D721Med (cell line): ENCODE measurements at regions not wholly inside any gene's neighbourhood (a gene's known extent, or its start where the extent isn't known, plus 50 kb on each side); places are given as distances from the start of the nearest gene placed in this dataset.

Source experiments
- DNase-seq: peaks from one replicate; pipeline ENCODE4 v3.0.0; 2011; ENCODE audit warnings: low spot score; ENCODE audit not compliant: insufficient read length
- FAIRE-seq: peaks from 2 replicates; lab custom pipeline; 2011; peaks lifted over from hg19 to GRCh38; lab: Jason Lieb, UNC
- TF ChIP-seq, protein P1 (sequence below): IDR thresholded peaks from 2 replicates; pipeline ENCODE4 v1.5.1; 2012; ENCODE audit warnings: mild to moderate bottlenecking, control low read depth; ENCODE audit not compliant: insufficient read depth; ENCODE audit errors: missing control alignments

DNA sequence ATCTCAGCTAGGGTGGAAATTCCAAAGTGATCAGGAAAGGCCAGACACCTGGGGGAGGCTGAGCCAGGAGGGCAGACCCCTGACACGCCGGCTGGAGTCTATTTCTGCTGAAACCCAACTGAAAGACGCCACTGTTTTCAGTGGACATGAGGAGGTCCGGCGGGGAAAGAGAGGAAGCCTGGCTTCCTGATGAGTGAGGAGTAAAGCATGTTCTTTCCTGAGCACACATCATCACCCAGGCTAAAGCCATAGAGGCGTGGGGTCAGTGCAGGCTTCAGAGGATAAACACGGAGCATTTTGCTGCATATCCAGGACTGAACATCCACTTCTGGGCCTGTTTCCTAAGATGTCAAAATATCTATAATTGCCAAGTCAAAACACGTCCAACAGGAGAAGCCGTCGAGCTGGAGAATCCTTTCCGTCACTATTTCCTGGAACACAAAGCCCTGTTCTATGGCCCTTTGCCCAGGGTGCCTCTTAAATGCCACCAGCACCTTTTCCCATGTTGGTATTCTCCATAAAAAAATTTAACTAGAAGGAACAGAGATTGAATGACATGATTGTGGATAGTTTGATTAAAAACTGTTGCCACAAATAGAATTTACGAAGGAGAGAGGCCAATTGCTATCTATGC lies 597.9 kb upstream of the ADAMTS16 start:
- DNase-seq = no peak
- no peak for FAIRE-seq
- TF ChIP-seq, protein P1, sequence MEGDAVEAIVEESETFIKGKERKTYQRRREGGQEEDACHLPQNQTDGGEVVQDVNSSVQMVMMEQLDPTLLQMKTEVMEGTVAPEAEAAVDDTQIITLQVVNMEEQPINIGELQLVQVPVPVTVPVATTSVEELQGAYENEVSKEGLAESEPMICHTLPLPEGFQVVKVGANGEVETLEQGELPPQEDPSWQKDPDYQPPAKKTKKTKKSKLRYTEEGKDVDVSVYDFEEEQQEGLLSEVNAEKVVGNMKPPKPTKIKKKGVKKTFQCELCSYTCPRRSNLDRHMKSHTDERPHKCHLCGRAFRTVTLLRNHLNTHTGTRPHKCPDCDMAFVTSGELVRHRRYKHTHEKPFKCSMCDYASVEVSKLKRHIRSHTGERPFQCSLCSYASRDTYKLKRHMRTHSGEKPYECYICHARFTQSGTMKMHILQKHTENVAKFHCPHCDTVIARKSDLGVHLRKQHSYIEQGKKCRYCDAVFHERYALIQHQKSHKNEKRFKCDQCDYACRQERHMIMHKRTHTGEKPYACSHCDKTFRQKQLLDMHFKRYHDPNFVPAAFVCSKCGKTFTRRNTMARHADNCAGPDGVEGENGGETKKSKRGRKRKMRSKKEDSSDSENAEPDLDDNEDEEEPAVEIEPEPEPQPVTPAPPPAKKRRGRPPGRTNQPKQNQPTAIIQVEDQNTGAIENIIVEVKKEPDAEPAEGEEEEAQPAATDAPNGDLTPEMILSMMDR = no peak

DNA sequence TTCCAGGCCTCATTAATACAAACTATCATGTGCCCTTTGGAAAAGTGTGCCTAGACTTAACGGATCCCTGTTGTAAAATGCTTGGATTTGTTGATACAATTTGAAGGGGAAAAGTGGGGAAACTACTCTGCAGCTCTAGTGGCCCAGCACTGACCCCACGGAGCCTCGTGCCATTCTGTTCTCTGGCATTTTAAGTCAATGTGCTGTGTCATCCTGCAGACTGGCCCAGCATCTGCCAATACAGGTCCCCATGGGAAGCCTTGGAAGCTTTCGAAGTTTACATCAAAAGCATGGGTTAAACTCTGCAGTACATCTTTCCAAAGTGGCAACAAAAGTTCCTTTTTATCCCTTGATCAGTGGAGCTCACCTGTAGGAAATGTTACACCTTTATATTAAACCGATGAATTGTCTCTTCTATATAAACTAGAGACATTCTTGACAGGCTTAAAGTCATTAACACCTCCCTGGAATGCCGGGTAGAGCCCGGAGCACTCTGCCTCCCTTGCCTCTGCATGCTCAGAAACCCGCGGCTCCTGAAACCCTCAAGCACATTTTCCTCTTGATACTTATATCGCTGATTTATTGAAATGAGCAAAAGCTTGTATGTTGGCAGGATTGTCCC lies 596.0 kb upstream of the ADAMTS16 start:
- FAIRE-seq (no peak), DNase-seq (no peak)
- TF ChIP-seq, protein P1 = no peak

DNA sequence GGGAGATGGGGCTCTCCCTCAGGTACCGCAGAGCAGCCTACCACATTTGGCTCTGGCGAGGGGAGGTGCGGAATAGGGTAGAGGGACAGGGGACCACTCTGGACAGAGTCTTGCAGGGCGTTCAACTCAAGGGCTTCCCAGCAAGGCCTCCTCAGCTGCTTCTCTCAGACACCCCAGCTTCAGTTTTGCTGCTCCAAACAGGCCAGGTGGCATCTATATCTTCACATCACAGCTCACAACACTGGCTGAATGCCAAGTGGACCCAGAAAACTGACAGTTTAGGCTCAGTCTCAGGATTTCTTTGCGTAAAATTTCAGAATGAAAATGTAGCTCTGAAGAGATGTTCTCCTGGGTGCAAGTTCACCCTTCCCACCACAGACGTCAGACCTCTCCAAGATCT lies 592.6 kb upstream of the ADAMTS16 start:
- FAIRE-seq (no peak), DNase-seq (no peak)
- TF ChIP-seq, protein P1 = no peak

DNA sequence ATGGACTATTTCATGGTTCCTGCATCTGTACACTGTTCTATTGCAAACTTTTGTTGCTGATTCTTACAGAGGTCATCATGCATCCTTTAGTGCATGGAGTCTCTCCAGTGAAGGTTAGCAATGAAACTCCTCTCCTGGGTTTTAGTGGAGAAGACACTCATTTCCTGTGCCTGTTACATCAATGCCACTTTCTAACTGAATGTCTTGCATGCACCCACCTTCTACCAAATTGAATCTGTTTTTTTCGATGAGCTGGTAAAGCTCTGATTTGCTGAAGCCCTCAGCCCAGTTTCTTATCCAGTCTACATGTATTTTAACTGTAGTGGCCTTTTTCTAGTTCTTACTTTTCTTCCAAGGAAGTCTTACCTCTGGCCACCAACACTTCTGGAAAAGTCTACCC lies 591.8 kb upstream of the ADAMTS16 start:
- TF ChIP-seq, protein P1 = no peak
- DNase-seq (no peak), FAIRE-seq (no peak)

DNA sequence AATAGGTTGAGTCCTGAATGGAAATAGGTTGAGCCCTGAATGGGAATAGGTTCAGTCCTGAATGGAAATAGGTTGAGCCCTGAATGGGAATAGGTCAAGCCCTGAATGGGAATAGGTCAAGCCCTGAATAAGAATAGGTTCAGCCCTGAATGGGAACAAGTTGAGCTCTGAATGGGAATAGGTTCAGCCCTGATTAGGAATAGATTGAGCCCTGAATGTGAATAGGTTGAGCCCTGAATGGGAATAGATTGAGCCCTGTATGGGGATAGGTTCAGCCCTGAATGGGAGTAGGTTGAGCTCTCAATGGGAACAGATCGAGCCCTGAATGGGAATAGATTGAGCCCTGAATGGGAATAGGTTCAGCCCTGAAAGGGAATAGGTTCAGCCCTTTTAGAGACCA lies 590.8 kb upstream of the ADAMTS16 start:
- no peak for FAIRE-seq
- no peak for DNase-seq
- TF ChIP-seq, protein P1 = no peak

DNA sequence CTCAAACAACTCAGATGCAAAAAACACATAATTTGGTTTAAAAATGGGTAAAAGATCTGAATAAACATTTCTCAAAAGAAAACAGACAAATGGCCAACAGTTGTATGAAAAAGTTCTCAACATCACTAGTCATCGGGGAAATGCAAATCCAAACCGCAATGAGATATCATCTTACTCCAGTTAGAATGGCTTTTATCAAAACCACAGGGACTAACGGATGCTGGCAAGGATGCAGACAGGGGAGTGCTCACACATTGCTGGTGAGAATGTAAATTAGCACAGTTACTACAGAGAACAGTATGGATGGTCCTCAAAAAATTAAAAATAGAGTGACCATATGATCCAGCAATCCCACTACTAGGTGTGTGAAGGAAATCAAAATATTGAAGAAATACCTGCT lies 589.1 kb upstream of the ADAMTS16 start:
- DNase-seq = no peak
- no peak for FAIRE-seq
- TF ChIP-seq, protein P1 = no peak

DNA sequence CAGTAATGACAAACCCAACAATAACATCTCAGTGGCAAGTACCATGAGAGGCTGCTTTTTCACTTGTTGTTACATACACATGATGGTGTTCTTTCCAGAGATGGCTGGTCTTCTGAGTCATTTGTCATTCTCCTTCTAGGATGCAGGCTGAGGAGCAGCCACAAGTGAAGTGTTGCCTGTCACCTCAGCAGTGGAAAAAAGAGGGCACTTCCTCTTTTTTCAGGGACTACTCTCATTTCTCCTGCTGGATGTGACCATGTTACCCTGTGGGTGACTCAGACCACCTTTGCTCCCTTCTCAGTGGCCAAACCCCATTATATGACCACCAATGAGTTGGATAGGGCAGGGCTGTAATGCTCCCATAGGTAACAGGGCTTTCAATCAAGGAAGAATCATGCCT lies 587.0 kb upstream of the ADAMTS16 start:
- DNase-seq (no peak), FAIRE-seq (no peak)
- TF ChIP-seq, protein P1 = no peak
